GM12878 (cell line): ENCODE measurements at regions not wholly inside any gene's neighbourhood (a gene's known extent, or its start where the extent isn't known, plus 50 kb on each side); places are given as distances from the start of the nearest gene placed in this dataset.

Experiments
- ATAC-seq: fragments of 200-7000 bp; cut with Tn5 transposase; 3 replicates; pipeline ENCODE4 v1.9.1; 2020; ENCODE audit warnings: mild to moderate bottlenecking, moderate library complexity
- BruUV-seq: library from RNA; stranded (reverse); fragments of 400-500 nt; replicated peaks from 2 replicates; lab custom pipeline; 2021; lab: Mats Ljungman, UMichigan
- CTCF ChIA-PET: fragments of 300-600 bp; sonication (Branson Sonifier 250); formaldehyde crosslinking; extraction: SDS; loops from one replicate; lab custom pipeline; 2021; ENCODE audit warnings: inconsistent platforms; lab: Yijun Ruan, JAX
- POLR2A ChIA-PET: fragments of 350-600 bp; formaldehyde crosslinking; extraction: SDS; loops from one replicate; lab custom pipeline; 2021; ENCODE audit warnings: inconsistent platforms; lab: Charles Lee
- RAD21 ChIA-PET: fragments of 300-600 bp; sonication (Branson Sonifier 250); formaldehyde crosslinking; loops from one replicate; lab custom pipeline; 2023; ENCODE audit warnings: antibody characterized with exemption; ENCODE audit not compliant: unreplicated experiment; lab: Charles Lee
- SMC1A ChIA-PET: fragments of 300-600 bp; sonication (Branson Sonifier 250); formaldehyde crosslinking; loops from one replicate; lab custom pipeline; 2023; ENCODE audit not compliant: unreplicated experiment, uncharacterized antibody; lab: Charles Lee
- DNase-seq: peaks from one replicate; pipeline ENCODE4 v3.0.0-alpha.2; 2011; ENCODE audit warnings: low read depth, low spot score
- FAIRE-seq: peaks from 3 replicates; lab custom pipeline; 2011; peaks lifted over from hg19 to GRCh38; lab: Jason Lieb, UNC
- H2AFZ ChIP-seq: 2 replicates; pipeline ENCODE4 v1.6.0; 2011; ENCODE audit warnings: low read depth, low read length, control low read depth; ENCODE audit not compliant: control insufficient read depth
- H3K27ac ChIP-seq: 2 replicates; pipeline ENCODE4 v1.5.1; 2011; ENCODE audit warnings: control low read depth; ENCODE audit not compliant: control insufficient read depth, insufficient read depth
- H3K27me3 ChIP-seq, 2 experiments: replicated peaks in 1 of 2; 2 replicates each; pipeline versions ENCODE4 v1.6.0 to v1.6.1; 2011; ENCODE audit warnings: low read length in 1 of 2; ENCODE audit not compliant: control insufficient read depth in 2 of 2, insufficient read depth in 2 of 2
- H3K36me3 ChIP-seq, 2 experiments: 2 replicates each; pipeline ENCODE4 v1.5.1; 2011; ENCODE audit warnings: low read length in 1 of 2; ENCODE audit not compliant: control insufficient read depth in 2 of 2, insufficient read depth in 2 of 2
- H3K4me1 ChIP-seq: 2 replicates; pipeline ENCODE4 v1.6.1; 2011; ENCODE audit warnings: mild to moderate bottlenecking, low read length, moderate library complexity, mixed read lengths; ENCODE audit not compliant: control insufficient read depth, insufficient read depth
- H3K4me2 ChIP-seq: 2 replicates; pipeline ENCODE4 v1.6.0; 2011; ENCODE audit warnings: control low read depth; ENCODE audit not compliant: control insufficient read depth, insufficient read depth
- H3K4me3 ChIP-seq: fragments of 200-600 bp; sonication (generic); 2 replicates; pipeline ENCODE4 v1.5.1; 2016
- H3K79me2 ChIP-seq: 2 replicates; pipeline ENCODE4 v1.6.0; 2011; ENCODE audit warnings: low read length; ENCODE audit not compliant: control insufficient read depth, insufficient read depth
- H3K9ac ChIP-seq: 2 replicates; pipeline ENCODE4 v1.8.0; 2011; ENCODE audit warnings: low read length, control low read depth, mixed read lengths; ENCODE audit not compliant: control insufficient read depth, insufficient read depth
- H3K9me3 ChIP-seq: replicated peaks from 3 replicates; pipeline ENCODE4 v1.5.1; 2011; ENCODE audit warnings: mild to moderate bottlenecking, low read length; ENCODE audit not compliant: control insufficient read depth, insufficient read depth
- H4K20me1 ChIP-seq: 2 replicates; pipeline ENCODE4 v1.6.0; 2011; ENCODE audit not compliant: control insufficient read depth, insufficient read depth
- BACH1 ChIP-seq: fragments of 450-650 bp; IDR thresholded peaks from 2 replicates; pipeline ENCODE4 v1.6.1; 2017; ENCODE audit warnings: mild to moderate bottlenecking, borderline replicate concordance
- CEBPB ChIP-seq, 2 experiments: fragments of 150-350 bp in 1 of 2; IDR thresholded peaks; 2 replicates each; pipeline ENCODE4 v1.6.1; 2012 to 2014; ENCODE audit warnings: low read depth in 2 of 2, low read length in 2 of 2, borderline replicate concordance in 1 of 2, inconsistent platforms in 1 of 2
- CEBPZ ChIP-seq: fragments of 150-350 bp; IDR thresholded peaks from 2 replicates; pipeline ENCODE4 v1.6.1; 2016; ENCODE audit warnings: low read depth, low read length
- CHD4 ChIP-seq: fragments of 200-600 bp; sonication (generic); IDR thresholded peaks from 2 replicates; pipeline ENCODE4 v1.6.1; 2016; ENCODE audit warnings: mild to moderate bottlenecking
- FOS ChIP-seq: IDR thresholded peaks from 3 replicates; pipeline ENCODE4 v1.6.1; 2011; ENCODE audit warnings: borderline replicate concordance; ENCODE audit not compliant: insufficient read length; ENCODE audit errors: extremely low read depth
- HDAC6 ChIP-seq: fragments of 200-600 bp; sonication (generic); IDR thresholded peaks from one replicate; pipeline ENCODE4 v1.8.0; 2017; ENCODE audit warnings: antibody characterized with exemption; ENCODE audit not compliant: unreplicated experiment
- HDGF ChIP-seq: fragments of 450-650 bp; IDR thresholded peaks from 2 replicates; pipeline ENCODE4 v1.6.1; 2016; ENCODE audit warnings: antibody characterized with exemption
- IKZF1 ChIP-seq: fragments of 450-650 bp; conservative IDR thresholded peaks from 2 replicates; pipeline ENCODE4 v1.6.1; 2017; ENCODE audit warnings: antibody characterized with exemption, mild to moderate bottlenecking
- IRF4 ChIP-seq: IDR thresholded peaks from 2 replicates; pipeline ENCODE4 v1.6.1; 2011; ENCODE audit warnings: low read depth, low read length
- KAT2A ChIP-seq: conservative IDR thresholded peaks from 2 replicates; pipeline ENCODE4 v1.6.1; 2011; ENCODE audit warnings: low read depth, low read length; ENCODE audit not compliant: control insufficient read depth
- MXI1 ChIP-seq: fragments of 150-350 bp; IDR thresholded peaks from 2 replicates; pipeline ENCODE4 v1.6.1; 2011; ENCODE audit warnings: low read depth, mild to moderate bottlenecking, inconsistent platforms, low read length, improper control_type of control experiment
- NFIC ChIP-seq: IDR thresholded peaks from 2 replicates; pipeline ENCODE4 v1.6.1; 2012; ENCODE audit warnings: low read depth, mild to moderate bottlenecking, inconsistent platforms, low read length, moderate library complexity
- NRF1 ChIP-seq: conservative IDR thresholded peaks from 2 replicates; pipeline ENCODE4 v1.6.1; 2011; ENCODE audit warnings: mild to moderate bottlenecking, low read depth, low read length, improper control_type of control experiment
- POLR2A ChIP-seq: IDR thresholded peaks from 2 replicates; pipeline ENCODE4 v1.6.1; 2011; ENCODE audit warnings: low read depth, mild to moderate bottlenecking, low read length
- POU2F2 ChIP-seq: IDR thresholded peaks from 3 replicates; pipeline ENCODE4 v1.6.1; 2011; ENCODE audit warnings: low read depth, mild to moderate bottlenecking, low read length, borderline replicate concordance
- REST ChIP-seq: IDR thresholded peaks from 2 replicates; pipeline ENCODE4 v1.6.1; 2012; ENCODE audit warnings: mild to moderate bottlenecking, low read depth, low read length
- TCF12 ChIP-seq: IDR thresholded peaks from 2 replicates; pipeline ENCODE4 v1.6.1; 2011; ENCODE audit warnings: low read depth, mild to moderate bottlenecking, low read length
- ZSCAN29 ChIP-seq: fragments of 450-650 bp; IDR thresholded peaks from 2 replicates; pipeline ENCODE4 v1.6.1; 2017; ENCODE audit warnings: mild to moderate bottlenecking, moderate library complexity
- WGBS: methylation state at CpG from one replicate; pipeline ENCODE4 v1.1.6; 2016; ENCODE audit warnings: low lambda C conversion rate; ENCODE audit not compliant: insufficient replicate concordance, insufficient coverage; ENCODE audit errors: missing lambda C conversion rate; 5-methylcytosine and 5-hydroxymethylcytosine counted together
- in situ Hi-C: fragments of 300-500 bp; cut with MboI; formaldehyde crosslinking; loops from 9 replicates; pipeline ENCODE4 v1.14.3; 2018; ENCODE audit warnings: mixed read lengths
- intact Hi-C: fragments of 100-400 bp; cut with micrococcal nuclease; formaldehyde crosslinking; loops from one replicate; pipeline ENCODE4 v1.14.2; 2022; ENCODE audit not compliant: unreplicated experiment

GRCh38 chr21:27799861-27800260 lies 833.0 kb upstream of the ADAMTS5 start:
- ChIA-PET POLR2A (no interaction called here), RAD21 (no interaction called here), CTCF (no interaction called here), SMC1A (no interaction called here)
- Histone ChIP-seq H3K36me3 (no peaks in the 10 kb centered on the region), H3K4me3 (no peak overlapping the region), H3K27me3 (no peaks in the 10 kb centered on the region), H3K9ac (no peak overlapping the region), H2AFZ (no peak overlapping the region), H3K9me3 (no peaks in the 10 kb centered on the region), H3K4me2 (no peak overlapping the region), H4K20me1 (no peaks in the 10 kb centered on the region), H3K4me1 (no peaks in the 10 kb centered on the region), H3K27ac (no peak overlapping the region), H3K79me2 (no peaks in the 10 kb centered on the region)
- BruUV-seq, result no TSS peak
- no peak for DNase-seq
- 58% methylated on average over 8 of the region's 8 CpGs for WGBS
- in situ Hi-C loops (no loop called here), intact Hi-C loops (no loop called here)
- no peak for ATAC-seq
- no peak for FAIRE-seq
- no peak for TF ChIP-seq HDAC6
- no peak for TF ChIP-seq POU2F2
- no peak for TF ChIP-seq IRF4
- no peak for TF ChIP-seq FOS
- no peak for TF ChIP-seq CEBPB (IDR thresholded peaks at IDR 0.05; ENCODE audit: borderline replicate concordance in 1 of 2, low read depth in 2 of 2, low read length in 2 of 2)
- TF ChIP-seq ZSCAN29, result no peak
- TF ChIP-seq CEBPZ, result no peak
- no peak for TF ChIP-seq REST
- TF ChIP-seq NRF1, result no peak
- TF ChIP-seq TCF12, result no peak
- no peak for TF ChIP-seq NFIC
- no peak for TF ChIP-seq IKZF1
- no peak for TF ChIP-seq CHD4
- no peak for TF ChIP-seq KAT2A
- TF ChIP-seq MXI1, result no peak
- TF ChIP-seq HDGF, result no peak
- TF ChIP-seq BACH1, result no peak
- no peak for TF ChIP-seq POLR2A
